ENCODE measurements at regions not wholly inside any gene's neighbourhood (a gene's known extent, or its start where the extent isn't known, plus 50 kb on each side); places are given as distances from the start of the nearest gene placed in this dataset.
"Not testable (repeated sequence)": the region's sequence is repeated elsewhere in the genome, so short reads cannot be mapped to it uniquely, and the experiment has no call there.

DNA sequence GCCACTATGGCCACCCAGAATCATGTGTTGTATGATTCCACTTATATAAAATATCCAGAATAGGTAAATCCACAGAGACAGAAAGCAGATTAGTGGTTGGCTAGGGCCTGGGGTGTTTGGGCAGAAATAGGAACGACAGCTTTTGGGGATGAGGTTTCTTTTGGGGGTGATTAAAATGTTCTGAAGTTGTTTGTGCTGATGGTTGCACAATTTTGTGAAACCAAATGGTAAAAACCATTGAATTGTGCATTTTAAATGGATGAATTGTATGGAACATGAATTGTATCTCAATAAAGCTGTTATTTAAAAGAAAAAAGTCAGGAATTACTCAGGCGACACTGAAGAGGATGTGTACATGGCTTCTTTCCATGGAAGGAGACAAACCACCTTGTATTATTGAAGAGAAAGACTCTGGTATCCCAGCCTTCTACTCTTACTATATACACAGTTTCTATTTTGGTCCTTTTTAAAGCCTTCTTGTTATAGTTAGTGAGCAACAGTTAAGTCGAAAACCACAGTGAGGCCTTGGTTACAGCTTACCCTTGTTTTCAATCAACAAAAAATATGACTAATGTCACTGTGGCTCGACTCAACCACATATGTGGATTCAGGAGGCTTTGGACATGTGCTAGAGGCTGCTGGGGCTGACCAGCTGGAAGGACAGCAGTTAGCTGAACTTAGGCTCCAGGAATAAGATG lies 57.1 kb upstream of the KMT2E start:
- DNase-seq (ENCODE audit: low spot score) (no peak), ATAC-seq (no peak)

DNA sequence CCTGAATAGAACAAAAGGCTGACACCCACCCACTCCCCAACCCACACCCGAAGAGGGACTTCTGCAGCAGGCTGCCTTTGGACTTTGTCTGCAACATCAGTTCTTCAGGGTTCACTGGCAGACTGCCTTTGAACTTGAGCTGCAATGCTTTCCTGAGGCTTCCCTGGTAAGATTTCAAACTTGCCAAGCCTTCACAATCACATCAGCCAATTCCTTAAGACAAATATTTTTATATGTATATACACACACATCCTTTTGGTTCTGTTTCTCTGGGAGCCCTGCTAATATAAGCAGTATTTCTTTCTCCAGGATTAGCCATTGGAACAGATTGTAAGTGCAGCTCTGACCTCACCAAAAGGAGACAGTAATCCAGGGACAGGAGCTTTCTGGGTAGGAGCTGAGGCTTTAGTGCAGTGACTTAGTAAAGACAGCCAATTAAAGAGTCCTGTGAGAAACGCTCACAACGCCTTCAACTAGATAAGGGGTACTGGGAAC lies 55.6 kb upstream of the KMT2E start:
- DNase-seq (ENCODE audit: low spot score) = no peak
- ATAC-seq = no peak

GRCh38 chr7:104959483-104959882 lies 54.5 kb upstream of the KMT2E start:
- ATAC-seq; DNase-seq (ENCODE audit: low spot score): not testable (repeated sequence)

DNA sequence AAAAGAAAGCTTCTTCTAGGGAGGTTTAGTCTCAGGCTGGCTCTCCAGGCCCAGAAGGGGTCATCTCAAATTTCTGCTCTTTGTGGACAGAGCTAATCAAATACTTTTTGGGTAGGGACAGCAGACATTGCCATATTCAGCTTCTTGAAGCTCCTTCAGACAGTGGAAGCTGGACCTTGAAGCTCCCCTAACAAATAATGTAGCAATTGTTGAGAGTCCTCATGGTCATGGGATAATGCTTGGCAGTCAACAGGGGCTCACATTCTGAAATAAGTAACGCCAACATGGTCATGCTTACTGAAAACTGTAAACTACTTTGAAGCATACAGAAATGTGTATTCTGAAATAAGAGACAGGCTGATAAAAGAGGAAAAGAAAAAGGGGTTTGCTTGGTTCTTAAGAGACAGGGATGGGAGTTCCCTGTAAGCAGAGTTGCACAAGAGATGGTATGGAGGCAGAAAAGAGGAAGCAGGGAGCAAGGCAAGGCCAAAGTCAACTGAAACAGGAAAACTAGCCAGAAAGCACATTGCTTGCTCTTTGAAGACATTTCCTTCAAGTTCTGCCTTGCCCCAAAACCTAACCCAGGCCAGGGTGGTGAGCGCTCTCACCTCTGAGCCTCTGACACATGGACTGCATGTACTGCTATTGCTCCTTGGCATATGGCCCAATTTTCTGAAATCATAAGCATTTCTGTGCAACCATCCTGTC lies 53.1 kb upstream of the KMT2E start:
- peak; percentile 55 for ATAC-seq

GRCh38 chr7:104961821-104962220 lies 52.2 kb upstream of the KMT2E start:
- DNase-seq (ENCODE audit: low spot score) (no peak), ATAC-seq (no peak)

More for the DNA sequence above, 53.1 kb upstream of the KMT2E start:
- DNase-seq (ENCODE audit: low spot score) = no peak

DNA sequence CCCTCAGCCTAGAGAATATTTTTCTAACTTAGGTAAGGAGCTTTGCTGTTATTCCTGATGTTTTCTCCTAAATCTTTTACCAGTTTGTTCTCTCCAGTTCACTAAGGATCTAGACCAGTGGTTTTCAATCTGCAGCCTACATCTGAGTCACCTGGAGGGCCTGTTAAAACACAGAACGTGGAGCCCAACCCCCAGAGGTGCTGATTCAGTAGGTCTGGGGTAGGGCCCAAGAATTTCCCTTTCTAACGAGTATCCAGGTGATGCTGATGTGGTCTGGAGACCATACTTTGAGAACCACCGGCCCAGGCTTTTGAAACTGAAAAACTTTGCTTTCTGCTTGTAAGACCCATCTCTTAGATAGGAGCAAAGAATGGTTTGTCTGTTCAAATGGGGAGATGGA lies 51.2 kb upstream of the KMT2E start:
- DNase-seq (ENCODE audit: low spot score) (no peak), ATAC-seq (no peak)

- ATAC-seq (no peak), DNase-seq (ENCODE audit: low spot score) (no peak)
These were observed 50.5 kb upstream of the KMT2E start for GRCh38 chr7:104963378-104963990.

GRCh38 chr7:104963991-104964385 lies 50.0 kb upstream of the KMT2E start:
- ATAC-seq = no peak
- DNase-seq (ENCODE audit: low spot score) = no peak

Data from left lobe of liver (tissue), 2 donors.